ENCODE measurements at regions not wholly inside any gene's neighbourhood (a gene's known extent, or its start where the extent isn't known, plus 50 kb on each side); places are given as distances from the start of the nearest gene placed in this dataset.
"Not testable (repeated sequence)": the region's sequence is repeated elsewhere in the genome, so short reads cannot be mapped to it uniquely, and the experiment has no call there.

- TF ChIP-seq, protein P1, sequence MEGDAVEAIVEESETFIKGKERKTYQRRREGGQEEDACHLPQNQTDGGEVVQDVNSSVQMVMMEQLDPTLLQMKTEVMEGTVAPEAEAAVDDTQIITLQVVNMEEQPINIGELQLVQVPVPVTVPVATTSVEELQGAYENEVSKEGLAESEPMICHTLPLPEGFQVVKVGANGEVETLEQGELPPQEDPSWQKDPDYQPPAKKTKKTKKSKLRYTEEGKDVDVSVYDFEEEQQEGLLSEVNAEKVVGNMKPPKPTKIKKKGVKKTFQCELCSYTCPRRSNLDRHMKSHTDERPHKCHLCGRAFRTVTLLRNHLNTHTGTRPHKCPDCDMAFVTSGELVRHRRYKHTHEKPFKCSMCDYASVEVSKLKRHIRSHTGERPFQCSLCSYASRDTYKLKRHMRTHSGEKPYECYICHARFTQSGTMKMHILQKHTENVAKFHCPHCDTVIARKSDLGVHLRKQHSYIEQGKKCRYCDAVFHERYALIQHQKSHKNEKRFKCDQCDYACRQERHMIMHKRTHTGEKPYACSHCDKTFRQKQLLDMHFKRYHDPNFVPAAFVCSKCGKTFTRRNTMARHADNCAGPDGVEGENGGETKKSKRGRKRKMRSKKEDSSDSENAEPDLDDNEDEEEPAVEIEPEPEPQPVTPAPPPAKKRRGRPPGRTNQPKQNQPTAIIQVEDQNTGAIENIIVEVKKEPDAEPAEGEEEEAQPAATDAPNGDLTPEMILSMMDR (conservative IDR thresholded peaks at IDR 0.05; ENCODE audit: low read length), result not testable (repeated sequence)
- TF ChIP-seq EZH2phosphoT487 (IDR thresholded peaks at IDR 0.05; ENCODE audit: borderline replicate concordance, low read depth, low read length), result not testable (repeated sequence)
Measured at GRCh38 chr6:12554820-12555219, 161.7 kb upstream of the PHACTR1 start.

Data from OCI-LY7 (cell line).